22Rv1 (cell line): ENCODE measurements at regions not wholly inside any gene's neighbourhood (a gene's known extent, or its start where the extent isn't known, plus 50 kb on each side); places are given as distances from the start of the nearest gene placed in this dataset.
"Not testable (repeated sequence)": the region's sequence is repeated elsewhere in the genome, so short reads cannot be mapped to it uniquely, and the experiment has no call there.

Experiments
- CTCF ChIP-seq: fragments of 450-650 bp; IDR thresholded peaks from 2 replicates; pipeline ENCODE4 v1.5.1; 2017; ENCODE audit warnings: mild to moderate bottlenecking
- ZFX ChIP-seq: fragments of 450-650 bp; IDR thresholded peaks from 2 replicates; pipeline ENCODE4 v1.6.1; 2017; ENCODE audit warnings: antibody characterized with exemption, borderline replicate concordance

GRCh38 chr5:97234380-97234779 lies 51.3 kb upstream of the RIOK2 start:
- TF ChIP-seq CTCF, ZFX: not testable (repeated sequence)
